NCI-H2107 treated with DMSO at 0.1 percent for 48 hours (cell line): ENCODE measurements at regions not wholly inside any gene's neighbourhood (a gene's known extent, or its start where the extent isn't known, plus 50 kb on each side); places are given as distances from the start of the nearest gene placed in this dataset.
"Not testable (repeated sequence)": the region's sequence is repeated elsewhere in the genome, so short reads cannot be mapped to it uniquely, and the experiment has no call there.

Experiments
- DNase-seq: peaks from one replicate; lab custom pipeline; 2025; ENCODE audit not compliant: unreplicated experiment; lab: John Stamatoyannopoulos, UW

DNA sequence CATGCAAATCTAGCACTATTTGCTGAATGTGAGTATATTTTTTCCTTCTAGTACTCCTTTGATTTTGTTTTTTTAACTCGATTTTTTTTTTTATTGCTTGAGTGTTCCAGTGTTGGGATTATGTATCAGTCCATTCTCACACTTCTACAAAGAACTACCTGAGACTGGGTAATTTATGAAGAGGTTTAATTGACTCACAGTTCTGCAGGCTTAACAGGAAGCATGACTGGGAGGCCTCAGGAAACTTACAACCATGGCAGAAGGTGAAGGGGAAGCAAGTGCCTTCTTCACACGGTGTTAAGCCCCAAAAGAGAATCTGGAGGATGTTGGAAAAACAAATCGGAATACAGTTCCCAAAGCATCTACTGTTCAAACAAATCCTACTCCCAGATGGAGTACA, 69.1 kb downstream of the ZNF518B start:
- DNase-seq, result not testable (repeated sequence)

DNA sequence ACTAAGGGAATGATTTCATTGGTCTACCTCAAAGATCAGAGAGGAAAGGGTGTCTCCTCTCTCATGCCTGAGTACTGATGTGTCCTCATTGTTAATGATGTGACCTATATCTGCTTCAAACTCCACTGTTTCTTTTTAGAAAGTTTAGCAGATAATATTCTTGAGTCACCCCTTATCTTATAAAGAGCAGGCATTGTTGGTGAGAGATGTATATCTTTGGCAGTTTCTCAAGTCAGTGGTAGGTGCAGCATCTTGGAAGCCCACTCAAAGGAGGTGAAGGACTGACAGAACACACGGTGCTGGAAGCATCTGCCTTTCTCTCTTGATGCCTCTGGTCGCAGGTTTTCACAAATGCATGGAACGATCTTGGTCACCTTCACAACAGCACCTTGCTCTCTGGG, 71.2 kb downstream of the ZNF518B start:
- no peak for DNase-seq

DNA sequence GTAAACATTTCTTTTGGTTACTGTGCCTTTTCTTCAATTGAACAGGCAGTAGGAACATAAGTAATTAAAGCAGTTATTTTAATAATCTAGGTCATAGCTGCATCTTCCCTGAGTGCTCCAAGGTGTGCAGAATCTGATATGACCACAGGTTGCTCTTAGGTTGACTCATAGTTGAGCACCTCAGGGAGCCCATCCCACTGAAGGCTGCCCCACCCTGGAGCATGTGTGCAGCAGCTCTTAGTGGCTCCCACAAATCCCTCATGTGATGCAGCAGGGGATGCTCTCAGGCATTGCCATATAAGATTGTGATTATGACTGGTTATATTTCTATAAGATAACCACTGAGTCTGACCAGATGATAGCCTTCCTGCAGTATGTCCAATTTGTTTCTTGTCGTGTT, 72.3 kb downstream of the ZNF518B start:
- DNase-seq, result no peak

GRCh38 chr4:10383417-10383816, 73.8 kb downstream of the ZNF518B start:
- DNase-seq, result no peak

GRCh38 chr4:10382171-10382570, 75.1 kb downstream of the ZNF518B start:
- DNase-seq, result not testable (repeated sequence)

DNA sequence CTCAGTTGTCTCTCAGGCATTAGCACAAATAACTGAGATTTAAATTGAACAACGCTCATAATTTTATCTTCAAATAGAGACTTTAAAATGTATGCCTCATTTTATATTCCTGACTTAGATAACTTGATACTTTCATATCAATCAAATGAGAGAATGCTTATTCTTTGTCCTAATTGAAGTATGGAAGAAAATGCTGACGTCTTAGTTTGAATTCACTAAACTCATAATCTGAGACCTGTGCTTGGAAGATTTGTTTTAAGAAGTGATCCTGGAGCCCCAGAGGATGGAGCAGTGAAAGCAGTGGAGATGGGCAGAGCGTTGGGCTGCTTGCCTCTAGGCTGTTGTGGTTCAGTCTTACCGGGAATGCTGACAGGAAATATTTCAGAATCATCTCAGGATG, 76.1 kb downstream of the ZNF518B start:
- no peak for DNase-seq

DNA sequence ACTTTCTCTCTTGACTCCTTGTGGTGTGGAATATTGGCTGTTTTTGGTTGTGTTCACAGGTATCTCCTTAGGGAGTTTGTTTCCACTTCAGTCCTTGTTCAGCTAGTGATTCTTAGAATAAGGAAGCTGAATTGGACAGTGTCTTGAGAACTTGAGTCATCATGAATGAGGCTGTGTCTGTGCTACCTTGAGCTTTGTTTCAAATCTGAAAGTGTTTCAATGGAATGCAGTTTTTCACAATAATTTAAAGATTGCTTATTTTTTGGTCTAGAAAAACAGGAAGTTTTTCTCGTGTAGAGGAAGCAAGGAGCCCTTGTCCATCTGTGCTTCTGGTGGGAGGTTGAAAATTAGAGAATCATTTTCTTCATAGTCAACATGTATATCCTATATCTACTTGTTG, 76.5 kb downstream of the ZNF518B start:
- no peak for DNase-seq

GRCh38 chr4:10371869-10372471, 85.3 kb downstream of the ZNF518B start:
- DNase-seq, result no peak

- no peak for DNase-seq
These were observed 86.1 kb downstream of the ZNF518B start for GRCh38 chr4:10371121-10371520.

DNA sequence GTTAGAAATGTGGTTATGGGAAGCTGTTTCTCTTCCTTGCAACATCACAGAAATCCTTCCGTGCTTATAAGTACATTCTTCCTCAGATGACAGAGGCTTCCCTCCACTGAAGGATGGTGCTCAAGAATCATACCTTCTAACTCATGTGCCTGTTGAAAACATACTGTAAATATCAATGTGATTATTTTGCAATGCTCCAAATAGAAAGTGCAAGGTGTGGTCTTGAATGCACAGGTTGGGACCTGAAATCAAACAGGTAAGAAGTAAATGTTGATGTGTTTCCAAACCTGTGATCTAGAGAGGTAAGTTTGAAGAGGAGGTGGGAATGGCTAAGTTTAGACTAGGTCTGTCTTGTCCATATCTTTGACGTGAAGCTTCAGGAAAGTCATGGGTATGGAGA, 87.7 kb downstream of the ZNF518B start:
- DNase-seq, result no peak

- no peak for DNase-seq
These were observed 90.6 kb downstream of the ZNF518B start for GRCh38 chr4:10366628-10367027.

- DNase-seq, result no peak
These were observed 93.0 kb downstream of the ZNF518B start for GRCh38 chr4:10364194-10364593.

DNA sequence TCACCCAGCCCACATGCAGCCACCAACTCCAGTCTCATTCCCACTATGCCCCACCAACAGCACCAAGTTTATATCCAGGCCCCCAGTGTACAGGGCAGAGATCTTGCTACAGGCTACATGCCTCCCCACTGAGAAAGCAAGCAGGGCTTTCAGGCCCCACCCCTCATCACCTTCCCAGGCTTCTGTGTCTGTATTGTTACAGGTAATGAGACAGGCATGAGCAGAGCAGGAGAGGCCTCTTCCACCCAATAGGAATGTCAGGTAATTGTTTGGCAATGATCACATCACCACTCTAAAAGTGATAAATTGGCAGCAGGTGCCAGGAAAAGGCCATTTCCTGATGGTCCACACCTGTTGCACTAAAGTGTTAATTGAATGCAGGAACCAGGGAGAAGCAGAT, 102.5 kb downstream of the ZNF518B start:
- DNase-seq, result peak; percentile 73

- DNase-seq, result no peak
These were observed 103.0 kb downstream of the ZNF518B start for GRCh38 chr4:10354225-10354624.

DNA sequence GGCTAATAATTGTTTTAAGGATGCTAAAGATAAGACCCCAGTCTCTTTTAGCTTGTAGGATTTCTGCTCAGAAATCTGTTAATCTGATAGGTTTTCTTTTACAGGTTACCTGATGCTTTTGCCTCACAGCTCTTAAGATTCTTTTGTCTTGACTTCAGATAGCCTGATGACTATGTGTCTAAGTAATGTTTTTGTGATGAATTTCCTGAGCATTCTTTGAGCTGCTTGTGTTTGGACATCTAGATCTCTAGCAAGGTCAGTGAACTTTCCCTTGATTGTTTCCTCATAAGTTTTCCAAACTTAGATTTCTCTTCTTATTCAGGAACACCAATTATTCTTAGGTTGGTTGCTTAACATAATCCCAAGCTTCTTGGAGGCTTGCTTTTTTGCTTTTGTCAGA, 104.1 kb downstream of the ZNF518B start:
- no peak for DNase-seq

DNA sequence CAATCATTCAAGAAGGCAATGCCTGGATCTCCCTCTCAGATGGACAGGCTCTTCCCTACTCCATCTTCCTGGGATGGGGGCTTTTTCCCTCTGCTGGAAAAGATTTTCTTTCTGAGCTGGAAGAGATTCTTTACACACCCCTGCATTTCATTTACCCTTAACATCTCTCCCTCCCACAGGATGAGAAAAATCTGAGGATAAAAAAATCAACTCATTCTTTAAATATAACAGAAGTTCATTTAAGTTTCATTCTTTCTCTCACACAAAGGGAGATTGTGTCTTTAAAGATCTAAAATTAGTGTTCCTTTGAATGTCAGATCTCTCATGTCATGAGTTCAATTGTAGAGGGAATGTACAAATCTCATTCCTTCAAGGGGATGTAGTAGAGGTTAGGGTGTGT, 109.0 kb downstream of the ZNF518B start:
- no peak for DNase-seq

- no peak for DNase-seq
These were observed 109.4 kb downstream of the ZNF518B start for GRCh38 chr4:10347815-10348214.

DNA sequence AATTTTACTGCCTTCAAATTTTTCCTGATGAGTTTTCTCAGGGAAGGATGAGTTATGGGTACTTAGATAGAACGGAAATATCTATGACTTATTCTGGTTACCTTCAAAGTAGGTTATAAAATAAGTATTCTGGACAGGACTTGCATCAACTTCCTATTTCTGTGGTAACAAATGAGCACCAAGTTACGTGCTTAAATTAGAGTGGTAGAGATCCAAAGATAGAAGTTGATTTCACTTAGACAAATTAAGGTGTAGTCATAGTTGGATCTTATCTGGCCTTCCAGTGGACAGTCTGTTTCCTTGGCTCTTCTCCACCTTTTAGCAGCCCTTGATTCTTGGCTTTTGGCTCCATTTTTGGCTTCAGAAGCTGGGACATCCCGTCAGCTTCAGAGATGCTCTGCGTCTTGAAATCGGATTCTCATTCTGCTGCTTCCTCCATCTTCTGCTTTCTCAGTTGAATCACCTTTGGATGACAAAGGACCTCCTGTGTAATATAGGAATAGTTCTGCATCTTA, 109.9 kb downstream of the ZNF518B start:
- no peak for DNase-seq

DNA sequence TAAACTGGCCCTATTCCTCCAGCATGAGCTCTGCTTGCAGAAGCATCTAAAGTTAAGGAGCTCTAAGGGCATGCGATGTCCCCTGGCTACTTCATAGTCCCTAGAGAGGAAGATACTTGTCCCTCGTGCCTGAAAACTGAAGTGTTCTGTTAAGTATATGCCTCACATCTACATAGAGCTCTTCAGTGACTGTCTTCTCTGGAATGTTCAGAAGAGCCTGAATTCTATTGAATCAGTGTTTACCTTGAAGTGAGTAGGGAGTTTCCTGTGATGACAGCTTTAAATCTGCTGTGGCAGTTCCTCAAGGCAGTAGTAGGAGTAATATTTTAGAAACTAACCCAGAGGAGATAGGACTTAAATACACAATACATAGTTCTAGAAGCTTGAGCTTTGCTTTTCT, 111.2 kb downstream of the ZNF518B start:
- DNase-seq, result no peak

DNA sequence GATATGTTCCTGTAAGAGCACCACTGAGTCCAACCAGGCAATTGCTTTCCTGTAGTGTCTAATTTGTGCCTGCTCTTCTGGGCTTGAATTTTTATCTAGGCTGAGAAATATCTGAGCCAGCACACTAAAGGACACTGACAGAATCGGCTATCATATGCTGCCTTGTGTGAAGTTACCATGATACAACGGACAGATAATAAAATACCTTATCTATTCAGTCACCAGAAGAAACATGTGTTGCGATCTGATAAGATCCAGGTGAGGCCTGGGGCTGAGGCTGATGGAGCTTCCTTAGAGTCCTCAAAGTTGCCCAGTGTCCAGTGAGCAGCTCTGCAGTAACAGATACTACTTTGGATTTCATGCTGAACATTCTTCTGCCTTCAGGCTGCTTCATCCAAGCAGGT, 111.8 kb downstream of the ZNF518B start:
- DNase-seq, result no peak

GRCh38 chr4:10344824-10345223, 112.4 kb downstream of the ZNF518B start:
- DNase-seq, result no peak

- DNase-seq, result no peak
These were observed 113.6 kb downstream of the ZNF518B start for GRCh38 chr4:10343656-10344055.

- no peak for DNase-seq
These were observed 114.4 kb downstream of the ZNF518B start for GRCh38 chr4:10342866-10343265.
